Spleen (tissue), 7 donors: ENCODE measurements at regions not wholly inside any gene's neighbourhood (a gene's known extent, or its start where the extent isn't known, plus 50 kb on each side); places are given as distances from the start of the nearest gene placed in this dataset.

Experiments used
- POLR2A ChIP-seq, 3 donors: fragments of 450-650 bp; IDR thresholded peaks; one replicate each; pipeline ENCODE4 v1.5.1; 2017; ENCODE audit warnings: antibody characterized with exemption in 3 of 3, mild to moderate bottlenecking in 1 of 3
- POLR2AphosphoS5 ChIP-seq, 3 donors: sonication (generic); formaldehyde crosslinking; IDR thresholded peaks; one replicate each; pipeline ENCODE4 v1.5.1; 2017; ENCODE audit warnings: antibody characterized with exemption in 3 of 3
- TF ChIP-seq, protein P1 (sequence below), 11 experiments: fragments of 200-600 bp in 7 of 11; fragments of 450-650 bp in 4 of 11; sonication (generic) in 4 of 11; IDR thresholded peaks in 8 of 11; conservative IDR thresholded peaks in 3 of 11; 1 replicate in 7 of 11; 2 replicates in 4 of 11; pipeline versions ENCODE4 v1.4.0 to v1.8.0; 2016 to 2021; ENCODE audit warnings: antibody characterized with exemption in 11 of 11, inconsistent platforms in 4 of 11, mild to moderate bottlenecking in 1 of 11
- donor health status: DM: no; HTN: no; CAD: no; lungs with moderate emphysema.
- donor health status: DM: no; HTN: no; CAD: no.
- donor health status: DM: no; HTN: no; CAD: no.

GRCh38 chrX:7202206-7202605, 54.3 kb upstream of the PUDP start:
- TF ChIP-seq POLR2AphosphoS5 (IDR thresholded peaks at IDR 0.05) (no peak), POLR2A (IDR thresholded peaks at IDR 0.05) (no peak)
- TF ChIP-seq, protein P1, sequence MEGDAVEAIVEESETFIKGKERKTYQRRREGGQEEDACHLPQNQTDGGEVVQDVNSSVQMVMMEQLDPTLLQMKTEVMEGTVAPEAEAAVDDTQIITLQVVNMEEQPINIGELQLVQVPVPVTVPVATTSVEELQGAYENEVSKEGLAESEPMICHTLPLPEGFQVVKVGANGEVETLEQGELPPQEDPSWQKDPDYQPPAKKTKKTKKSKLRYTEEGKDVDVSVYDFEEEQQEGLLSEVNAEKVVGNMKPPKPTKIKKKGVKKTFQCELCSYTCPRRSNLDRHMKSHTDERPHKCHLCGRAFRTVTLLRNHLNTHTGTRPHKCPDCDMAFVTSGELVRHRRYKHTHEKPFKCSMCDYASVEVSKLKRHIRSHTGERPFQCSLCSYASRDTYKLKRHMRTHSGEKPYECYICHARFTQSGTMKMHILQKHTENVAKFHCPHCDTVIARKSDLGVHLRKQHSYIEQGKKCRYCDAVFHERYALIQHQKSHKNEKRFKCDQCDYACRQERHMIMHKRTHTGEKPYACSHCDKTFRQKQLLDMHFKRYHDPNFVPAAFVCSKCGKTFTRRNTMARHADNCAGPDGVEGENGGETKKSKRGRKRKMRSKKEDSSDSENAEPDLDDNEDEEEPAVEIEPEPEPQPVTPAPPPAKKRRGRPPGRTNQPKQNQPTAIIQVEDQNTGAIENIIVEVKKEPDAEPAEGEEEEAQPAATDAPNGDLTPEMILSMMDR (IDR thresholded peaks at IDR 0.05 in 8 of 11, conservative IDR thresholded peaks at IDR 0.05 in 3 of 11), result no peak
